ENCODE measurements at regions not wholly inside any gene's neighbourhood (a gene's known extent, or its start where the extent isn't known, plus 50 kb on each side); places are given as distances from the start of the nearest gene placed in this dataset.

GRCh38 chr18:75524181-75524580 lies 96.7 kb upstream of the SMIM21 start:
- H3K9me3 ChIP-seq (ENCODE audit: insufficient read depth, low read length): no peaks in the 10 kb centered on the region
- no peaks in the 10 kb centered on the region for H3F3A ChIP-seq (ENCODE audit: insufficient read depth)
- no peak overlapping the region for H3K27ac ChIP-seq (ENCODE audit: low read depth, low read length)
- H3K4me2 ChIP-seq (ENCODE audit: low read depth, low read length, poor library complexity, severe bottlenecking): no peak overlapping the region
- no peaks in the 10 kb centered on the region for H3K9me2 ChIP-seq (replicated peaks; ENCODE audit: insufficient read depth, low read length)
- H3K9ac ChIP-seq (ENCODE audit: low read length): no peak overlapping the region
- H3K36me3 ChIP-seq (ENCODE audit: low read length): no peaks in the 10 kb centered on the region
- H3K79me2 ChIP-seq (ENCODE audit: insufficient read depth, low read length): no peaks in the 10 kb centered on the region
- H4K20me1 ChIP-seq (ENCODE audit: low read depth, low read length): no peaks in the 10 kb centered on the region
- no peak for TF ChIP-seq CTCF (IDR thresholded peaks at IDR 0.05; ENCODE audit: insufficient read depth, low read length, poor library complexity, severe bottlenecking)
- TF ChIP-seq EZH2phosphoT487 (conservative IDR thresholded peaks at IDR 0.05; ENCODE audit: low read length): no peak
- H2AFZ ChIP-seq (ENCODE audit: low read depth, low read length, severe bottlenecking): no peak overlapping the region
- no peaks in the 10 kb centered on the region for H3K27me3 ChIP-seq (ENCODE audit: low read length)
- H3K4me3 ChIP-seq (ENCODE audit: insufficient read depth, low read length, poor library complexity, severe bottlenecking): no peak overlapping the region

GRCh38 chr18:75521816-75522215 lies 94.3 kb upstream of the SMIM21 start:
- no peaks in the 10 kb centered on the region for H3K79me2 ChIP-seq (ENCODE audit: insufficient read depth, low read length)
- no peaks in the 10 kb centered on the region for H3K27me3 ChIP-seq (ENCODE audit: low read length)
- no peaks in the 10 kb centered on the region for H3K9me2 ChIP-seq (replicated peaks; ENCODE audit: insufficient read depth, low read length)
- no peak for TF ChIP-seq CTCF (IDR thresholded peaks at IDR 0.05; ENCODE audit: insufficient read depth, low read length, poor library complexity, severe bottlenecking)
- no peak for TF ChIP-seq EZH2phosphoT487 (conservative IDR thresholded peaks at IDR 0.05; ENCODE audit: low read length)
- no peaks in the 10 kb centered on the region for H3F3A ChIP-seq (ENCODE audit: insufficient read depth)
- H3K4me3 ChIP-seq (ENCODE audit: insufficient read depth, low read length, poor library complexity, severe bottlenecking): no peak overlapping the region
- no peak overlapping the region for H3K27ac ChIP-seq (ENCODE audit: low read depth, low read length)
- no peaks in the 10 kb centered on the region for H4K20me1 ChIP-seq (ENCODE audit: low read depth, low read length)
- H3K4me2 ChIP-seq (ENCODE audit: low read depth, low read length, poor library complexity, severe bottlenecking): no peak overlapping the region
- no peaks in the 10 kb centered on the region for H3K36me3 ChIP-seq (ENCODE audit: low read length)
- H3K9me3 ChIP-seq (ENCODE audit: insufficient read depth, low read length): no peaks in the 10 kb centered on the region
- no peak overlapping the region for H2AFZ ChIP-seq (ENCODE audit: low read depth, low read length, severe bottlenecking)
- H3K9ac ChIP-seq (ENCODE audit: low read length): no peak overlapping the region

GRCh38 chr18:75518007-75518406 lies 90.5 kb upstream of the SMIM21 start:
- Histone ChIP-seq H3K79me2 (ENCODE audit: insufficient read depth, low read length) (no peaks in the 10 kb centered on the region), H3K27me3 (ENCODE audit: low read length) (no peaks in the 10 kb centered on the region), H3K4me2 (ENCODE audit: low read depth, low read length, poor library complexity, severe bottlenecking) (no peak overlapping the region), H3K9ac (ENCODE audit: low read length) (no peak overlapping the region), H3K27ac (ENCODE audit: low read depth, low read length) (no peak overlapping the region), H3K4me3 (ENCODE audit: insufficient read depth, low read length, poor library complexity, severe bottlenecking) (no peak overlapping the region), H3F3A (ENCODE audit: insufficient read depth) (no peaks in the 10 kb centered on the region), H3K9me3 (ENCODE audit: insufficient read depth, low read length) (no peaks in the 10 kb centered on the region), H3K36me3 (ENCODE audit: low read length) (no peaks in the 10 kb centered on the region), H4K20me1 (ENCODE audit: low read depth, low read length) (no peaks in the 10 kb centered on the region), H3K9me2 (replicated peaks; ENCODE audit: insufficient read depth, low read length) (no peaks in the 10 kb centered on the region), H2AFZ (ENCODE audit: low read depth, low read length, severe bottlenecking) (no peak overlapping the region)
- TF ChIP-seq EZH2phosphoT487 (conservative IDR thresholded peaks at IDR 0.05; ENCODE audit: low read length) (no peak), CTCF (IDR thresholded peaks at IDR 0.05; ENCODE audit: insufficient read depth, low read length, poor library complexity, severe bottlenecking) (no peak)

GRCh38 chr18:75517286-75517685 lies 89.8 kb upstream of the SMIM21 start:
- no peak overlapping the region for H3K4me2 ChIP-seq (ENCODE audit: low read depth, low read length, poor library complexity, severe bottlenecking)
- no peaks in the 10 kb centered on the region for H3K9me3 ChIP-seq (ENCODE audit: insufficient read depth, low read length)
- H3K9ac ChIP-seq (ENCODE audit: low read length): no peak overlapping the region
- no peaks in the 10 kb centered on the region for H3K27me3 ChIP-seq (ENCODE audit: low read length)
- H2AFZ ChIP-seq (ENCODE audit: low read depth, low read length, severe bottlenecking): no peak overlapping the region
- TF ChIP-seq CTCF (IDR thresholded peaks at IDR 0.05; ENCODE audit: insufficient read depth, low read length, poor library complexity, severe bottlenecking) (no peak), EZH2phosphoT487 (conservative IDR thresholded peaks at IDR 0.05; ENCODE audit: low read length) (no peak)
- no peaks in the 10 kb centered on the region for H3K9me2 ChIP-seq (replicated peaks; ENCODE audit: insufficient read depth, low read length)
- no peak overlapping the region for H3K27ac ChIP-seq (ENCODE audit: low read depth, low read length)
- no peaks in the 10 kb centered on the region for H3F3A ChIP-seq (ENCODE audit: insufficient read depth)
- no peaks in the 10 kb centered on the region for H3K36me3 ChIP-seq (ENCODE audit: low read length)
- H4K20me1 ChIP-seq (ENCODE audit: low read depth, low read length): no peaks in the 10 kb centered on the region
- H3K79me2 ChIP-seq (ENCODE audit: insufficient read depth, low read length): no peaks in the 10 kb centered on the region
- no peak overlapping the region for H3K4me3 ChIP-seq (ENCODE audit: insufficient read depth, low read length, poor library complexity, severe bottlenecking)
